Ovary (tissue), 7 donors: ENCODE measurements at regions not wholly inside any gene's neighbourhood (a gene's known extent, or its start where the extent isn't known, plus 50 kb on each side); places are given as distances from the start of the nearest gene placed in this dataset.

Experiments
- DNase-seq, 5 donors: peaks; one replicate each; pipeline ENCODE4 v3.0.0-alpha.2; 2019 to 2020
- H3K27ac ChIP-seq, 2 donors: fragments of 200-600 bp; one replicate each; pipeline versions ENCODE4 v1.5.1 to v1.8.0; 2019 to 2022
- H3K27me3 ChIP-seq: fragments of 200-600 bp; one replicate; pipeline ENCODE4 v1.8.0; 2022
- H3K36me3 ChIP-seq: fragments of 200-600 bp; sonication (generic); one replicate; pipeline ENCODE4 v1.5.1; 2019
- H3K4me1 ChIP-seq: one replicate; pipeline ENCODE4 v1.8.1; 2013; ENCODE audit warnings: mild to moderate bottlenecking, moderate library complexity; ENCODE audit not compliant: insufficient read depth
- H3K4me3 ChIP-seq: fragments of 200-600 bp; sonication (generic); one replicate; pipeline ENCODE4 v1.5.1; 2017
- H3K9me3 ChIP-seq, 2 donors: fragments of 200-600 bp in 1 of 2; sonication (generic) in 1 of 2; one replicate each; pipeline versions ENCODE4 v1.5.1 to v1.8.1; 2013 to 2019; ENCODE audit warnings: mild to moderate bottlenecking in 1 of 2, moderate library complexity in 1 of 2
- EP300 ChIP-seq: sonication (generic); formaldehyde crosslinking; IDR thresholded peaks from one replicate; pipeline ENCODE4 v1.6.1; 2017; ENCODE audit warnings: antibody characterized with exemption
- POLR2A ChIP-seq: fragments of 450-650 bp; IDR thresholded peaks from one replicate; pipeline ENCODE4 v1.6.1; 2017; ENCODE audit warnings: antibody characterized with exemption, mild to moderate bottlenecking, moderate library complexity
- WGBS, 3 donors: extraction: QIAGEN DNeasy Blood & Tissue Kit in 1 of 3; methylation state at CpG; one replicate each; pipeline versions ENCODE4 v1.1.5 to v1.1.7; 2013 to 2017; 5-methylcytosine and 5-hydroxymethylcytosine counted together
- intact Hi-C, 4 donors: fragments of 100-400 bp; cut with DNase I; formaldehyde crosslinking; loops; one replicate each; pipeline versions ENCODE4 v1.11.0 to v1.15.1; 2022 to 2023
- TF ChIP-seq, protein P1 (sequence below), 3 donors: fragments of 450-650 bp in 2 of 3; fragments of 200-600 bp in 1 of 3; IDR thresholded peaks; one replicate each; pipeline versions ENCODE4 v1.5.1 to v1.8.0; 2016 to 2022; ENCODE audit warnings: antibody characterized with exemption in 3 of 3, mild to moderate bottlenecking in 1 of 3
- donor health status: DM: no; HTN: no; CAD: no; lungs with moderate emphysema.
- donor health status: DM: no; HTN: no; CAD: no.
- donor health status: Bipolar disorder and iron deficiency.
- donor health status: DM: no; HTN: no; CAD: no.
- donor health status: DM: yes; HTN: yes; CAD: no.

DNA sequence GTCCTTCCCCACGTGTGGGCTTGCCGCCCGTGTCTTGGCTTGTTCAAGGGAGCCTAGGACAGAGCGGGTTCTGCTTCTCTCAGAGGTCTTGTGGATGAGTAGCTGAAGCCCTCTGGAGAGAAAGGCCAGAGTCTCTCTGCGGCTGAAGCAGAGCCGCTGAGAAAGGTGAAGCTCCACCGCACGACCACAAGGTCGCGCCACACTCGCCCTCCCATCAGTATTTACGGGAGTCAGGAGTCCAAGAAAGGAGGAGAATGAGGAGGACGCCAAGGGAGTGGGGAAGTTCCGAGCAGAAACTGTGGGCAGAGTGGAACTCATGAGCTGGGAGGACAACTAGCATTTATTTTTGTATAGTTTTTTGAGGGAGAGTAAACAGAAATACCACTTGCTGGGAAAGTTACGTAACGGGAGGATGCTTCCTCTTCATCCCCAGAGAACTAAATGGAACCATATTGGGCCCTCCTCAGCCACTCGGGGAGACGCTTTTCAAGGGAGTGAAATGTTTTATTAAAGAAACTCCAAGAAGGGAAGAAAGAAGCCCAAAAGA is 51.6 kb upstream of the HAO2 start:
- H3K36me3 ChIP-seq, result no peaks in the 10 kb centered on the region
- H3K9me3 ChIP-seq, result no peaks in the 10 kb centered on the region
- no peak overlapping the region for H3K27ac ChIP-seq
- WGBS, 3 donors, result 81 to 87% (median 87%) methylated on average over 18 of the region's 18 CpGs
- no peak for DNase-seq
- no peaks in the 10 kb centered on the region for H3K4me1 ChIP-seq
- H3K27me3 ChIP-seq, result no peaks in the 10 kb centered on the region
- H3K4me3 ChIP-seq, result no peak overlapping the region
- no peak for TF ChIP-seq POLR2A
- TF ChIP-seq, protein P1, sequence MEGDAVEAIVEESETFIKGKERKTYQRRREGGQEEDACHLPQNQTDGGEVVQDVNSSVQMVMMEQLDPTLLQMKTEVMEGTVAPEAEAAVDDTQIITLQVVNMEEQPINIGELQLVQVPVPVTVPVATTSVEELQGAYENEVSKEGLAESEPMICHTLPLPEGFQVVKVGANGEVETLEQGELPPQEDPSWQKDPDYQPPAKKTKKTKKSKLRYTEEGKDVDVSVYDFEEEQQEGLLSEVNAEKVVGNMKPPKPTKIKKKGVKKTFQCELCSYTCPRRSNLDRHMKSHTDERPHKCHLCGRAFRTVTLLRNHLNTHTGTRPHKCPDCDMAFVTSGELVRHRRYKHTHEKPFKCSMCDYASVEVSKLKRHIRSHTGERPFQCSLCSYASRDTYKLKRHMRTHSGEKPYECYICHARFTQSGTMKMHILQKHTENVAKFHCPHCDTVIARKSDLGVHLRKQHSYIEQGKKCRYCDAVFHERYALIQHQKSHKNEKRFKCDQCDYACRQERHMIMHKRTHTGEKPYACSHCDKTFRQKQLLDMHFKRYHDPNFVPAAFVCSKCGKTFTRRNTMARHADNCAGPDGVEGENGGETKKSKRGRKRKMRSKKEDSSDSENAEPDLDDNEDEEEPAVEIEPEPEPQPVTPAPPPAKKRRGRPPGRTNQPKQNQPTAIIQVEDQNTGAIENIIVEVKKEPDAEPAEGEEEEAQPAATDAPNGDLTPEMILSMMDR (IDR thresholded peaks at IDR 0.05), result no peak
- no peak for TF ChIP-seq EP300
- intact Hi-C loops, result no loop called here

DNA sequence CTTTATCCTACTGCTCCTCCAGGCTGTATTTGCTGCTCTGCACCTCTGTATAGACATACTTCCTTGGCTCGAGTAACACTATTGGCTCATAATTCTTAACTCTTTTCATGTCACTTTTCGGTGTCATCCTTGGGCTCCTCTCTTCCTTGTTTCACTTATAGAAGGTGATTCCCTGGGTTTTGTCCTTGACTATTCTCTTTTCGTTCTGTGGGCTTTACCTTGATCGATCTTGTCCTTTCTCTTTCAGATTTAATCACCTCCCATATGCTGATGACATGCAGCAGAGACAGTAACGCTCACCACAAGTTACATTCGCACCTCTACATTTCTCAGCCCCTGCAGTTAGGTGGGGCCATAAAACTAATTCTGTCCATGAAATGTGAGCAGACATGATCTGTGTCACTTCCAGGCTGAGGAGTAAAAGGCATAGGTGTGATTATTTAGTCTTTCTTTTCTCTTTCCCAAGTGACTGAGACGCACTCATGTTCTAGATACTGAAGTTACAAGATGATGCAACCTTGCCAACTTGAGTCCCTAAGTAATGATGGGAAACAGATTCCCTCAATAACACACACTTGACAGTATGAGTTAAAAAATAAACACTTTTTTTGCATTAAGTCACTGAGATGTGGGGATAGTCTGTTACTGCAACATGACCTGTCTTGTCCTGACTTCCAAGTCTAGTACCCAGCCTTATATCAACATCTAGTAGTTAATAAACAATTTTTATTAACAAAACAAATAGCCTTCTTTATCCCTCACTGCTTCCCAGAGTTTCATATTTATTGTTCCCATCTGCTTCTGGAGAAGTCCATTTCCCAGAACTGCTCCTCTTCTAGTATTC is 49.9 kb upstream of the HAO2 start:
- H3K4me3 ChIP-seq, result no peak overlapping the region
- H3K9me3 ChIP-seq, result no peaks in the 10 kb centered on the region
- intact Hi-C loops, result no loop called here
- no peak overlapping the region for H3K27ac ChIP-seq
- no peaks in the 10 kb centered on the region for H3K27me3 ChIP-seq
- TF ChIP-seq POLR2A (no peak), EP300 (no peak)
- TF ChIP-seq, protein P1 (IDR thresholded peaks at IDR 0.05), result no peak
- H3K4me1 ChIP-seq, result no peaks in the 10 kb centered on the region
- 76 to 84% (median 77%) methylated on average over 7 of the region's 7 CpGs for WGBS, 3 donors
- no peak for DNase-seq
- H3K36me3 ChIP-seq, result no peaks in the 10 kb centered on the region
